ENCODE measurements at regions not wholly inside any gene's neighbourhood (a gene's known extent, or its start where the extent isn't known, plus 50 kb on each side); places are given as distances from the start of the nearest gene placed in this dataset.

- no peak for DNase-seq (ENCODE audit: low read depth in 1 of 2, low spot score in 1 of 2)
Observed at GRCh38 chr20:22006306-22006705, 300.8 kb downstream of the PAX1 start.

GRCh38 chr20:22005535-22005934 lies 300.1 kb downstream of the PAX1 start:
- no peak overlapping the region for H3K4me3 ChIP-seq (replicated peaks; ENCODE audit: insufficient read depth, low read length)
- H3K27ac ChIP-seq (replicated peaks) = no peak overlapping the region
- TF ChIP-seq CTCF (IDR thresholded peaks at IDR 0.05; ENCODE audit: insufficient read depth, low read length) (no peak), SPI1 (IDR thresholded peaks at IDR 0.05; ENCODE audit: borderline replicate concordance, low read depth) (no peak), POLR2AphosphoS5 (IDR thresholded peaks at IDR 0.05; ENCODE audit: low read depth) (no peak), REST (IDR thresholded peaks at IDR 0.05; ENCODE audit: insufficient replicate concordance, low read depth) (no peak), GABPA (IDR thresholded peaks at IDR 0.05; ENCODE audit: low read depth) (no peak)
- no peak for DNase-seq (ENCODE audit: low read depth in 1 of 2, low spot score in 1 of 2)
- no peaks in the 10 kb centered on the region for H3K27me3 ChIP-seq (ENCODE audit: insufficient read depth, poor library complexity, severe bottlenecking)

More at GRCh38 chr20:22006306-22006705, 300.8 kb downstream of the PAX1 start:
- Histone ChIP-seq H3K27ac (replicated peaks) (no peak overlapping the region), H3K27me3 (ENCODE audit: insufficient read depth, poor library complexity, severe bottlenecking) (no peaks in the 10 kb centered on the region), H3K4me3 (replicated peaks; ENCODE audit: insufficient read depth, low read length) (no peak overlapping the region)
- TF ChIP-seq CTCF (IDR thresholded peaks at IDR 0.05; ENCODE audit: insufficient read depth, low read length) = no peak
- TF ChIP-seq POLR2AphosphoS5 (IDR thresholded peaks at IDR 0.05; ENCODE audit: low read depth) = no peak
- no peak for TF ChIP-seq GABPA (IDR thresholded peaks at IDR 0.05; ENCODE audit: low read depth)
- TF ChIP-seq REST (IDR thresholded peaks at IDR 0.05; ENCODE audit: insufficient replicate concordance, low read depth) = no peak
- no peak for TF ChIP-seq SPI1 (IDR thresholded peaks at IDR 0.05; ENCODE audit: borderline replicate concordance, low read depth)

- no peak overlapping the region for H3K4me3 ChIP-seq (replicated peaks; ENCODE audit: insufficient read depth, low read length)
- peak in 1 of 2 experiments; percentile 1 for DNase-seq (ENCODE audit: low read depth in 1 of 2, low spot score in 1 of 2)
- TF ChIP-seq POLR2AphosphoS5 (IDR thresholded peaks at IDR 0.05; ENCODE audit: low read depth) (no peak), GABPA (IDR thresholded peaks at IDR 0.05; ENCODE audit: low read depth) (no peak), CTCF (IDR thresholded peaks at IDR 0.05; ENCODE audit: insufficient read depth, low read length) (no peak), REST (IDR thresholded peaks at IDR 0.05; ENCODE audit: insufficient replicate concordance, low read depth) (no peak), SPI1 (IDR thresholded peaks at IDR 0.05; ENCODE audit: borderline replicate concordance, low read depth) (no peak)
- H3K27me3 ChIP-seq (ENCODE audit: insufficient read depth, poor library complexity, severe bottlenecking) = no peaks in the 10 kb centered on the region
- no peak overlapping the region for H3K27ac ChIP-seq (replicated peaks)
Observed at GRCh38 chr20:22004946-22005345, 299.5 kb downstream of the PAX1 start.

Data from HL-60 (cell line).